ENCODE measurements at regions not wholly inside any gene's neighbourhood (a gene's known extent, or its start where the extent isn't known, plus 50 kb on each side); places are given as distances from the start of the nearest gene placed in this dataset.

- intact Hi-C loops (cut with micrococcal nuclease), result no loop called here
- Mint-ChIP-seq H3K4me3 (no peak overlapping the region), H3K9me3 (peaks cover 30% of the 10 kb centered on the region), H3K27me3 (peaks cover 5% of the 10 kb centered on the region), H3K27ac (no peak overlapping the region), H3K36me3 (peaks cover 3% of the 10 kb centered on the region), H3K4me1 (ENCODE audit: low read depth) (no peaks in the 10 kb centered on the region)
- DNase-seq, result no peak
- ChIA-PET CTCF (no interaction called here), POLR2A (no interaction called here)
These were observed 284.1 kb downstream of the ANTXR2 start for GRCh38 chr4:79788884-79789283.

- H3K27me3 Mint-ChIP-seq, result peaks cover 1% of the 10 kb centered on the region
- no peaks in the 10 kb centered on the region for H3K4me1 Mint-ChIP-seq (ENCODE audit: low read depth)
- H3K4me3 Mint-ChIP-seq, result no peak overlapping the region
- intact Hi-C loops (cut with micrococcal nuclease), result no loop called here
- DNase-seq, result no peak
- H3K9me3 Mint-ChIP-seq, result peaks cover 12% of the 10 kb centered on the region
- no peaks in the 10 kb centered on the region for H3K36me3 Mint-ChIP-seq
- ChIA-PET POLR2A (no interaction called here), CTCF (no interaction called here)
- no peak overlapping the region for H3K27ac Mint-ChIP-seq
These were observed 292.9 kb downstream of the ANTXR2 start for GRCh38 chr4:79780129-79780528.

- Mint-ChIP-seq H3K36me3 (peaks cover 5% of the 10 kb centered on the region), H3K9me3 (peaks cover 52% of the 10 kb centered on the region), H3K27ac (no peak overlapping the region), H3K4me3 (no peak overlapping the region), H3K4me1 (ENCODE audit: low read depth) (no peaks in the 10 kb centered on the region), H3K27me3 (peaks cover 5% of the 10 kb centered on the region)
- POLR2A ChIA-PET, result no interaction called here
- no peak for DNase-seq
- intact Hi-C loops (cut with micrococcal nuclease), result no loop called here
- CTCF ChIA-PET, result no interaction called here
These were observed 300.5 kb downstream of the ANTXR2 start for GRCh38 chr4:79772510-79772909.

- H3K27ac Mint-ChIP-seq, result no peak overlapping the region
- no peaks in the 10 kb centered on the region for H3K4me1 Mint-ChIP-seq (ENCODE audit: low read depth)
- H3K9me3 Mint-ChIP-seq, result peaks cover 12% of the 10 kb centered on the region
- intact Hi-C loops (cut with micrococcal nuclease), result no loop called here
- CTCF ChIA-PET, result no interaction called here
- peaks cover 3% of the 10 kb centered on the region for H3K27me3 Mint-ChIP-seq
- peaks cover 1% of the 10 kb centered on the region for H3K36me3 Mint-ChIP-seq
- no peak for DNase-seq
- H3K4me3 Mint-ChIP-seq, result no peak overlapping the region
- POLR2A ChIA-PET, result no interaction called here
These were observed 308.9 kb downstream of the ANTXR2 start for GRCh38 chr4:79764120-79764519.

GRCh38 chr4:79763486-79764075, 309.4 kb downstream of the ANTXR2 start:
- H3K27me3 Mint-ChIP-seq, result peaks cover 4% of the 10 kb centered on the region
- H3K36me3 Mint-ChIP-seq, result peaks cover 1% of the 10 kb centered on the region
- ChIA-PET POLR2A (no interaction called here), CTCF (no interaction called here)
- H3K9me3 Mint-ChIP-seq, result peaks cover 12% of the 10 kb centered on the region
- no peaks in the 10 kb centered on the region for H3K4me1 Mint-ChIP-seq (ENCODE audit: low read depth)
- DNase-seq, result no peak
- no peak overlapping the region for H3K4me3 Mint-ChIP-seq
- H3K27ac Mint-ChIP-seq, result no peak overlapping the region
- intact Hi-C loops (cut with micrococcal nuclease), result no loop called here

- CTCF ChIA-PET, result no interaction called here
- no peak overlapping the region for H3K4me3 Mint-ChIP-seq
- H3K9me3 Mint-ChIP-seq, result no peaks in the 10 kb centered on the region
- intact Hi-C loops (cut with micrococcal nuclease), result no loop called here
- no peak for DNase-seq
- no peaks in the 10 kb centered on the region for H3K36me3 Mint-ChIP-seq
- no peak overlapping the region for H3K27ac Mint-ChIP-seq
- H3K27me3 Mint-ChIP-seq, result peaks cover 3% of the 10 kb centered on the region
- POLR2A ChIA-PET, result no interaction called here
- no peaks in the 10 kb centered on the region for H3K4me1 Mint-ChIP-seq (ENCODE audit: low read depth)
These were observed 313.2 kb downstream of the ANTXR2 start for GRCh38 chr4:79759793-79760192.

GRCh38 chr4:79757600-79757999, 315.4 kb downstream of the ANTXR2 start:
- Mint-ChIP-seq H3K4me3 (no peak overlapping the region), H3K27ac (no peak overlapping the region), H3K36me3 (no peaks in the 10 kb centered on the region), H3K4me1 (ENCODE audit: low read depth) (no peaks in the 10 kb centered on the region), H3K9me3 (no peaks in the 10 kb centered on the region), H3K27me3 (peaks cover 2% of the 10 kb centered on the region)
- intact Hi-C loops (cut with micrococcal nuclease), result no loop called here
- DNase-seq, result no peak
- CTCF ChIA-PET, result no interaction called here
- POLR2A ChIA-PET, result no interaction called here

- intact Hi-C loops (cut with micrococcal nuclease), result no loop called here
- Mint-ChIP-seq H3K4me3 (no peak overlapping the region), H3K36me3 (no peaks in the 10 kb centered on the region), H3K9me3 (no peaks in the 10 kb centered on the region), H3K27ac (no peak overlapping the region), H3K4me1 (ENCODE audit: low read depth) (no peaks in the 10 kb centered on the region), H3K27me3 (peaks cover 3% of the 10 kb centered on the region)
- ChIA-PET POLR2A (no interaction called here), CTCF (no interaction called here)
- DNase-seq, result no peak
These were observed 316.7 kb downstream of the ANTXR2 start for GRCh38 chr4:79756140-79756895.

- intact Hi-C loops (cut with micrococcal nuclease), result no loop called here
- H3K27ac Mint-ChIP-seq, result no peak overlapping the region
- H3K4me1 Mint-ChIP-seq (ENCODE audit: low read depth), result no peaks in the 10 kb centered on the region
- CTCF ChIA-PET, result no interaction called here
- H3K36me3 Mint-ChIP-seq, result no peaks in the 10 kb centered on the region
- peaks cover 3% of the 10 kb centered on the region for H3K27me3 Mint-ChIP-seq
- H3K9me3 Mint-ChIP-seq, result no peaks in the 10 kb centered on the region
- no peak overlapping the region for H3K4me3 Mint-ChIP-seq
- POLR2A ChIA-PET, result no interaction called here
- no peak for DNase-seq
These were observed 324.2 kb downstream of the ANTXR2 start for GRCh38 chr4:79748835-79749234.

GRCh38 chr4:79747252-79747651, 325.8 kb downstream of the ANTXR2 start:
- Mint-ChIP-seq H3K36me3 (no peaks in the 10 kb centered on the region), H3K27ac (no peak overlapping the region), H3K4me1 (ENCODE audit: low read depth) (no peaks in the 10 kb centered on the region), H3K4me3 (no peak overlapping the region), H3K9me3 (no peaks in the 10 kb centered on the region), H3K27me3 (peaks cover 3% of the 10 kb centered on the region)
- ChIA-PET POLR2A (no interaction called here), CTCF (no interaction called here)
- intact Hi-C loops (cut with micrococcal nuclease), result no loop called here
- DNase-seq, result no peak

- ChIA-PET CTCF (no interaction called here), POLR2A (no interaction called here)
- H3K9me3 Mint-ChIP-seq, result no peaks in the 10 kb centered on the region
- no peaks in the 10 kb centered on the region for H3K4me1 Mint-ChIP-seq (ENCODE audit: low read depth)
- DNase-seq, result no peak
- peaks cover 2% of the 10 kb centered on the region for H3K27me3 Mint-ChIP-seq
- H3K36me3 Mint-ChIP-seq, result no peaks in the 10 kb centered on the region
- H3K4me3 Mint-ChIP-seq, result no peak overlapping the region
- intact Hi-C loops (cut with micrococcal nuclease), result no loop called here
- H3K27ac Mint-ChIP-seq, result no peak overlapping the region
These were observed 330.0 kb downstream of the ANTXR2 start for GRCh38 chr4:79743014-79743413.

- Mint-ChIP-seq H3K9me3 (no peaks in the 10 kb centered on the region), H3K4me3 (no peak overlapping the region), H3K36me3 (no peaks in the 10 kb centered on the region), H3K4me1 (ENCODE audit: low read depth) (no peaks in the 10 kb centered on the region), H3K27ac (no peak overlapping the region), H3K27me3 (peaks cover 2% of the 10 kb centered on the region)
- DNase-seq, result no peak
- POLR2A ChIA-PET, result no interaction called here
- intact Hi-C loops (cut with micrococcal nuclease), result no loop called here
- CTCF ChIA-PET, result no interaction called here
These were observed 331.9 kb upstream of the GK2 start for GRCh38 chr4:79739912-79740311.

- intact Hi-C loops (cut with micrococcal nuclease), result no loop called here
- POLR2A ChIA-PET, result no interaction called here
- no peak overlapping the region for H3K4me3 Mint-ChIP-seq
- H3K27me3 Mint-ChIP-seq, result no peaks in the 10 kb centered on the region
- DNase-seq, result no peak
- H3K4me1 Mint-ChIP-seq (ENCODE audit: low read depth), result no peaks in the 10 kb centered on the region
- no peaks in the 10 kb centered on the region for H3K9me3 Mint-ChIP-seq
- H3K27ac Mint-ChIP-seq, result no peak overlapping the region
- CTCF ChIA-PET, result interaction anchor here (0.8 kb wide), 1 partner anchor 770 kb away, joined by 3 read pairs; no protein-coding TSS in a partner anchor
- no peaks in the 10 kb centered on the region for H3K36me3 Mint-ChIP-seq
These were observed 315.5 kb upstream of the GK2 start for GRCh38 chr4:79723507-79723906.

All from activated CD4-positive, alpha-beta memory T cell treated with anti-CD3 and anti-CD28 coated beads for 36 hours (primary cell).